Inferior parietal cortex (tissue), 1 donor: ENCODE measurements at regions not wholly inside any gene's neighbourhood (a gene's known extent, or its start where the extent isn't known, plus 50 kb on each side); places are given as distances from the start of the nearest gene placed in this dataset.

Experiments
- DNase-seq: peaks from one replicate; pipeline ENCODE4 v3.0.0-alpha.2; 2016; ENCODE audit errors: extremely low spot score

- no peak for DNase-seq
Observed at GRCh38 chrX:39907964-39908661, 189.6 kb downstream of the BCOR start.

GRCh38 chrX:39909996-39910395 is 187.8 kb downstream of the BCOR start:
- DNase-seq, result no peak

- no peak for DNase-seq
Observed at GRCh38 chrX:39910651-39911050, 187.1 kb downstream of the BCOR start.

GRCh38 chrX:39911278-39911897 is 186.4 kb downstream of the BCOR start:
- DNase-seq, result no peak

GRCh38 chrX:39912126-39912525 is 185.6 kb downstream of the BCOR start:
- no peak for DNase-seq

GRCh38 chrX:39915081-39915480 is 182.7 kb downstream of the BCOR start:
- no peak for DNase-seq

GRCh38 chrX:39915596-39915995 is 182.2 kb downstream of the BCOR start:
- no peak for DNase-seq

- DNase-seq, result no peak
Observed at GRCh38 chrX:39921838-39922237, 175.9 kb downstream of the BCOR start.

- no peak for DNase-seq
Observed at GRCh38 chrX:39922488-39922887, 175.3 kb downstream of the BCOR start.

GRCh38 chrX:39922926-39923325 is 174.8 kb downstream of the BCOR start:
- no peak for DNase-seq

- DNase-seq, result no peak
Observed at GRCh38 chrX:39927380-39927779, 170.4 kb downstream of the BCOR start.

- DNase-seq, result no peak
Observed at GRCh38 chrX:39928704-39929378, 168.9 kb downstream of the BCOR start.

- no peak for DNase-seq
Observed at GRCh38 chrX:39929379-39930025, 168.3 kb downstream of the BCOR start.

- DNase-seq, result no peak
Observed at GRCh38 chrX:39930786-39931528, 166.8 kb downstream of the BCOR start.

- peak; percentile 8 for DNase-seq
Observed at GRCh38 chrX:39931529-39932282, 166.1 kb downstream of the BCOR start.

- DNase-seq, result no peak
Observed at GRCh38 chrX:39935411-39936064, 162.2 kb downstream of the BCOR start.

- no peak for DNase-seq
Observed at GRCh38 chrX:39936886-39937770, 160.6 kb downstream of the BCOR start.

- no peak for DNase-seq
Observed at GRCh38 chrX:39938466-39938865, 159.3 kb downstream of the BCOR start.

GRCh38 chrX:39939678-39940077 is 158.1 kb downstream of the BCOR start:
- DNase-seq, result no peak
